Activated CD8-positive, alpha-beta memory T cell treated with anti-CD3 and anti-CD28 coated beads, Interleukin-2, amount 50 U/mL, for 24 hours (primary cell): ENCODE measurements at regions not wholly inside any gene's neighbourhood (a gene's known extent, or its start where the extent isn't known, plus 50 kb on each side); places are given as distances from the start of the nearest gene placed in this dataset.

ENCODE experiments used
- DNase-seq: peaks from one replicate; pipeline ENCODE4 v3.0.0-alpha.2; 2020; ENCODE audit errors: extremely low read depth

- DNase-seq = no peak
Observed at GRCh38 chr11:70521475-70522308, 123.4 kb downstream of the CTTN start.

DNA sequence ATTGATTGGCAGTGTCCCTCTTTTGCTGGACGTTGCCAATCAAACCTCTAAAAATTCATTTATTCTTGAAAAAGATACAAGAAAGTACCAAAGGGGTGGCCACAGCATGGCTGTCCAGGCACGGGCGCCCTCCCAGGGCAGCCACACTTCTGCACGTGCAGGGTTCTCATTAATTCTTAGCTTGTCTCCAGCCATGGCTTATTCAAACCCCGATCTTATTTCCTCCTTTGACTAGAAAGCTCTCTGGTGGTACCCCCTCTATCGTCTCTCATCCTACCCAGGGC is 123.9 kb downstream of the CTTN start:
- no peak for DNase-seq

GRCh38 chr11:70522593-70523311 is 124.4 kb downstream of the CTTN start:
- no peak for DNase-seq

DNA sequence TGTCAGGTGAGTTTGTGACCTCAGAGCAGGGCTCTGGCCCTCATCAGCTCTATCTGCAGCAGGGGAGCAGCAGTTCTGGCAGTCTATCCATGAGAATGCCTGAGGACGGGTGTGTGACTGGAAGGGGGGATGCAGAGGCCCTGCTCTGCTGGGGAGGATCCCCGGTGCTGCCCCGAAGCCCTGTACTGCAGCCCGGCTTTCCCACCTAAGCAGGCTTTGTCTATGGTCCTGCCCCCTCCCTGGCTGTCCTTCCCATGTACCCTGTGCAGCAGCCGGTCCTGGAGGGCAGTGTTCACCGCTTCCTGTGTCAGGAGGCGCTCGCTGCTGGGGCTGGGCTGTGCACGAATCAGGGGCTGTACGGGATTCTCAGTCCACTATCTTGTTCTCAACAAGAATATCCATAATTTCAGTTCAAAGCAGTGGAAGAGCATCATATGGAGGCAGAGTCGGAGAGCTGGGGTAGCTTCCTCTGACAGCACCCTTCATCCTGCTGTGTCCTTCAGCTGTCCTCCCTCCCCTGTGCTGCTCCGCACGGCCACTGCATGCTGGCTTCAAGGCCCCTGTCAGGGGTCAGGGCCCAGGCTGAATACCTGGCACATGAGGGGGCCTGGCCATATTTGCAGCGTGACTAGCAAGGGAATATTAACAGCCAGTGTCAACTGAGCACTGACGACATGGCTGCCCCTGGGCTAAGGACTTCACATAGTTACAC is 125.2 kb downstream of the CTTN start:
- DNase-seq = no peak

- DNase-seq = no peak
Observed at GRCh38 chr11:70524096-70524922, 126.0 kb downstream of the CTTN start.

- DNase-seq = no peak
Observed at GRCh38 chr11:70525006-70525405, 126.7 kb downstream of the CTTN start.

GRCh38 chr11:70525466-70525865 is 127.1 kb downstream of the CTTN start:
- no peak for DNase-seq

DNA sequence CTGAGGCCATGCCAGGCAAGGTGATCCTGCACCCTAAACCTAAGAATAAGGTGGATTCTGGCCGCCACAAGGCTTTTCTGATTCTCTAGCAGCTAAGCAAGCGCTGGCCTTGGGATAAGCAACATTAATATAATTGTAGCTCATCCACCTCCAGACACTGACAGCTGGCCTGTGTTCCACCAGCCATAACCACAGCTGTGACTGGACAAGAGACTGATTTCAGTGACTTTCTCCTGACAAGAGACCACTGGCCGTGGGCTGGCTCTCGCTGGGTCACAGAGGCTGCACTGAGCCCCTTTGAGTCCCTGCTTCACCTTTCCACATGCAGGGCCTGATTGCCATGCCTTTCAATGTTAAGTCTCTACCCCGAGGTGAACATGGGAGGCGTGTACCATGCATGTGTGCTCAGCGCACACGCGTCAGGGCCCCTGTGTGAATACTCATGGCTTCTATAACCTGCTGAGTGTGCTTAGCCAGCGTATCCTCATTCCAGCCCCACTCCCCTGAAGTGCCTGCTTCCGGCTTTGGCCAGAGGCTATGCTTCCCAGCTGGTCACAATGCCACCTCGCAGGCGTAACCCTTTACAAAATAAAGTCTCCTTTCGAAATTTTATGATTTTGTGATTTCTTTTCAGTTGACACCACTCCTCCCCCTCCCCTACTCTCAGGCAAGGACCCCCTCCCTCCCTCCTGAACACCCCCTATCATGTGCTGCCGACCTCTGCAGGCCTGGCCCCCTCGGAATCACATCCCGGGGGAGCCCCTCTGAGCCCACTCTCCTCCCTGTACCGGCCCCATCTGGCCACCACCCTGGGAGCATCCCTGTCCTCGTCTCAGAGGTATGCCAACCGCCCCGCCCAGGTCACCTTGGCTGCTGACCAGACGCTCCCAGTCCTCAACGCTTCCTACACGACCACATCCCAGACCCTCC is 128.1 kb downstream of the CTTN start:
- DNase-seq = no peak

DNA sequence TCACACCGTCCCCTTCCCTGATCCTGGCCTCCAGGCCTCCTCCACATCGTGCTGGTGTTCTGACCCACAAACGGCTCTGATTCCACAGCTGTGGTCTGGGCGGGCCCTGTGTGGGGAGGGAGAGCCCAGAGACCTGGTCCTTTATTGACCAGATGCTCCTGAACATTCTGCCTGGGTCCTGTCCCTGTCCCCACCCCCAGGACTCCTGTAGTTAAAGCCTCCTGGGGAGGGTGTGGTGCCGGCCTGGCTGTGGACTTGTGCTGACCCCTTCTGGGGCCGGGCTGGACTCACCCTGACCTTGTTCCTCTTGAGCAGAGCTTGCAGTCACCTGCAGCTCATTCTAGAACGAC is 128.7 kb downstream of the CTTN start:
- no peak for DNase-seq

- no peak for DNase-seq
Observed at GRCh38 chr11:70527429-70528045, 129.2 kb downstream of the CTTN start.

DNA sequence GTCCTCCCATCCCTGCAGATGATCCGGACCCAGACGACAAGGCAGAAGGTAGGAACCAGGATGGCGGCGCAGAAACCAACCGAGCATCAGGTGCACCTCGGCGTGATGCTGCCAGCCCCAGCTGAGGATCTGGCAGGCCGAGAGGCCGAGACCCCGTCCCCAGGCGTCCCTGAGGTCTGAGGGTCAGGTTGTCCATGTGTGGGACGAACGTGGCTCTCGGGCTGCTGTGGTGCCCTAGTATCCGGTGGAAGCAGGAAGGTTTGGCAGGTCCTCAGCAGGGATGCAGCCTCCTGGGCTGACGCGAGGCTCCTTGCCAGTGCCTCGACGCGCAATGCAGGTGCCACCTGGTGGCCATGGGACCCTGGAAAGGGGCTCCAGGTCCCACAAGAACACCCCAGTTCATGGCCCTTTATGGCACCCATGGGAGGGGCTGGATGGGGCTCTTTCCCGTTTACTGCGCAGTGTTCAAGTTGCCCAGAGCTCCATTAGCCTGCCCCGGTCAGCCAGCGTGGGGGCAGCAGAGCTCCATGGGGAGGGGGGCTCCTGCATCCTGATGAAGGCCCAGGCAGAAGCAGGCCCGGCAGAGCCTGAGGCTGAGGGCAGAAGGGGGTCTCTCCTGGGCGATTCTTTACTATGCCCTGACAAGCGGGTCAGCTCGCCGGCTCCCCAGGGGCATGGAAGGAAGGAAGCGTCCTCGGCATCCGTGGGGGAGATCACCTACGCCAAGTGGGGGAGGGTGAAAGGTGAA is 129.9 kb downstream of the CTTN start:
- DNase-seq = no peak

- DNase-seq = no peak
Observed at GRCh38 chr11:70528794-70529580, 130.7 kb downstream of the CTTN start.

DNA sequence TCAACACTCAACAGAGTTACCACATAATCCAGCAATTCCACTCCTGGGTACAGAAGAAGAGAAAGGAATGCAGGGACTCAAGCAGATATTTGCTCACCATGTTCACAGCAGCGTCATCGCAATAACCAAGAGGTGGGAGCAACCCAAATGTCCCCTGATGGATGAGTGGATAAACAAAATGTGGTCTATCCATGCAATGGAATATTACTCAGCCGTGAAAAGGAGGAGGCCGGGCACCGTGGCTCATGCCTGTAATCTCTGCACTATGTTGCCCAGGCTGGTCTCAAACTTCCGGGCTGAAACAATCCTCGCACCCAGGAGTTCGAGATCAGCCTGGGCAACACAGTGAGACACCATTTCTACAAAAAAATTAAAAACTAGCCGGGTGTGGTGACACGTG is 131.7 kb downstream of the CTTN start:
- DNase-seq = no peak

DNA sequence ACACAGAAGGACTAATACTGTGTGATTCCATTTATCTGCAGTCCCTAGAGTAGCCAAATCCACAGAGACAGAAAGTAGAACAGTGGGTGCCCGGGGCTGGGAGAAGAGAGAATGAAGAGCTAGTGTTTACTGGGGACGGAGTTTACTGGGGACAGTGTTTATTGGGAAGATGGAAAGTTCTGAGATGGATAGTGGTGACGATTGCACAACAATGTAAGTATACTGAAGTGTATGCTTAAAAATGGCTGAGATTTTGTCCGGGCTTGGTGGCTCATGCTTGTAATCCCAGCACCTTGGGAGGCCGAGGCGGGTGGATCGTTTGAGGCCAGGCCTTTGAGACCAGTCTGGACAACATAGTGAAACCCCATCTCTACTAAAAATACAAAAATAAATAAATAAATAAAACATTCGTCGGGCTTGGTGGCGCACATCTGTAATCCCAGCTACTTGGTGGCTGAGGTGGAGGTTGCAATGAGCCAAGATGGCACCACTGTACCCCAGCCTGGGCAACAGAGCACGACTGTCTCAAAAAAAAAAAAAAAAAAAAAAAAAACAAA is 132.4 kb downstream of the CTTN start:
- DNase-seq = no peak

DNA sequence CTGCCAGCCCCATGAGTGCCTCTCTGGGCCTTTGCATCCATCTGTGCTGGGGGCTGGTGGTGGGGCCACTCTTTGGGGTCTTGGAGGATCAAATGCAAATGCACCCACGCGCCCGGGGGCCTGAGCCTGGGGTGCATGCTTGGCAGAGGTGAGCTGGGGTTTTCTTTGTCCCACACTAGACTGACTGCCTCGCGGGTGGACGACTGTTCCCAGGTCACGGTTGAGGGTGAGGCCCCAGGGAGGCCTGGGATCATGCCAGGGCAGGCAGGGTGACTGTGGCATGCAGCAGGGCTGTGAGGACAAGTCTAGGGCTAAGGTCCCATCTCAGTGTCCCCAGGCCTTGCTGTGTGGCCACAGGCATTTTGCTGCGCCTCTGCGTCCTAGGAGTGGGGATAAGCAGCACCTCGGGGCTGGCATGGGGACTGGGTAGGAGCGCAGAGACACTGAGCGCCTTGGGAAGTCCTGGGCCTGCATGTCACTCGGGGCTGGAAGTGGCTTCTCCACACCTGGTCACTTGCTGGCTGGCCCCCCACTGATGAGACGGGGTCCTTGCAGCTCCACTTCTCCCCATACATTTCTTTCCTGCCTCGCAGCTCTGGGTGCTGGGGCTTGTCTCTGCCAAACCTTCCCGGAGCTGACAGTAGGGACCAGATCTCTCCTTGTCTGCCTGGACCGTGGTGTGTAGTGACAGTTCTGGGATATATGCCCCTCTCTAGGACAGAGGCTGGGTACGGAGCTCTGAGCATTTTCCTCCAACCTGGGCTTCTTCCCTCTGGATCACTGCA is 133.1 kb downstream of the CTTN start:
- DNase-seq = no peak

GRCh38 chr11:70532066-70532440 is 133.7 kb downstream of the CTTN start:
- no peak for DNase-seq

GRCh38 chr11:70532731-70533130 is 134.4 kb downstream of the CTTN start:
- DNase-seq = no peak
